GM08714 (cell line): ENCODE measurements at regions not wholly inside any gene's neighbourhood (a gene's known extent, or its start where the extent isn't known, plus 50 kb on each side); places are given as distances from the start of the nearest gene placed in this dataset.
A peak's percentile ranks its signal among the peaks of the same experiment; 100 is the strongest.
"Not testable (repeated sequence)": the region's sequence is repeated elsewhere in the genome, so short reads cannot be mapped to it uniquely, and the experiment has no call there.

Experiments
- H3K4me3 ChIP-seq: fragments of 200-500 bp; sonication (Bioruptor generic); 2 replicates; pipeline ENCODE4 v1.5.1; 2014; ENCODE audit warnings: mild to moderate bottlenecking, low read length, inconsistent platforms
- ZNF274 ChIP-seq: IDR thresholded peaks from 2 replicates; pipeline ENCODE4 v1.6.1; 2012; ENCODE audit warnings: mild to moderate bottlenecking, low read depth, low read length

- H3K4me3 ChIP-seq: not testable (repeated sequence)
Observed at GRCh38 chr7:56697058-56697457, 435.2 kb downstream of the ZNF479 start.

- TF ChIP-seq ZNF274: peak; percentile 26; the same call in 1 of the 2 replicates
- no peak overlapping the region for H3K4me3 ChIP-seq
Observed at GRCh38 chr7:56686276-56686859, 445.9 kb downstream of the ZNF479 start.

GRCh38 chr7:56639173-56639746, 493.0 kb downstream of the ZNF479 start:
- no peak overlapping the region for H3K4me3 ChIP-seq
- TF ChIP-seq ZNF274: no peak

- TF ChIP-seq ZNF274: no peak
- no peak overlapping the region for H3K4me3 ChIP-seq
Observed at GRCh38 chr7:56609852-56610355, 493.7 kb upstream of the NUPR2 start.

- no peak for TF ChIP-seq ZNF274
- no peak overlapping the region for H3K4me3 ChIP-seq
Observed at GRCh38 chr7:56605146-56605545, 488.9 kb upstream of the NUPR2 start.

GRCh38 chr7:56578612-56579011, 462.4 kb upstream of the NUPR2 start:
- H3K4me3 ChIP-seq: no peak overlapping the region
- TF ChIP-seq ZNF274: no peak

GRCh38 chr7:56570968-56571367, 454.8 kb upstream of the NUPR2 start:
- TF ChIP-seq ZNF274: no peak
- H3K4me3 ChIP-seq: no peak overlapping the region

GRCh38 chr7:56538541-56539429, 422.6 kb upstream of the NUPR2 start:
- no peak for TF ChIP-seq ZNF274
- no peak overlapping the region for H3K4me3 ChIP-seq

GRCh38 chr7:56537952-56538351, 421.7 kb upstream of the NUPR2 start:
- no peak for TF ChIP-seq ZNF274
- no peak overlapping the region for H3K4me3 ChIP-seq

GRCh38 chr7:56537477-56537876, 421.3 kb upstream of the NUPR2 start:
- no peak overlapping the region for H3K4me3 ChIP-seq
- no peak for TF ChIP-seq ZNF274

GRCh38 chr7:56495165-56495564, 378.9 kb upstream of the NUPR2 start:
- no peak overlapping the region for H3K4me3 ChIP-seq
- no peak for TF ChIP-seq ZNF274

- H3K4me3 ChIP-seq: no peak overlapping the region
- TF ChIP-seq ZNF274: no peak
Observed at GRCh38 chr7:56493704-56494450, 377.7 kb upstream of the NUPR2 start.

GRCh38 chr7:56493196-56493595, 377.0 kb upstream of the NUPR2 start:
- TF ChIP-seq ZNF274: no peak
- H3K4me3 ChIP-seq: no peak overlapping the region
